ENCODE measurements at regions not wholly inside any gene's neighbourhood (a gene's known extent, or its start where the extent isn't known, plus 50 kb on each side); places are given as distances from the start of the nearest gene placed in this dataset.

GRCh38 chr9:105860516-105860915 is 166.2 kb downstream of the TMEM38B start:
- DNase-seq (ENCODE audit: low read depth in 4 of 4, low spot score in 3 of 4) = no peak

DNA sequence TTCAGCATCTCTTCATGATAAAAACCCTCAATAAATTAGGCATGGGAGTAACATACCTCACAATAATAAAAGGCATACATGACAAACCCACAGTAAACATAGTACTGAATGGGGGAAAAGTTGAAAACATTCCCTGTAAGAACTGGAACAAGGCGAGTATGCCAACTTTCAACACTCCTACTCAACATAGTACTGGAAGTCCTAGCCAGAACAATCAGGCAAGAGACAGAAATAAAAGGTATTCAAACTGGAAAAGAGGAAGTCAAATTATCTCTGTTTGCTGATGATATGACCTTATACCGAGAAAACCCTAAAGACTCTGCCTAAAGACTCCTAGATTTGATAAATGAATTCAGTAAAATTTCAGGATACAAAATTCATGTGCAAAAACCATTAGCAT is 167.6 kb downstream of the TMEM38B start:
- DNase-seq (ENCODE audit: low read depth in 4 of 4, low spot score in 3 of 4) = no peak

- no peak for DNase-seq (ENCODE audit: low read depth in 4 of 4, low spot score in 3 of 4)
These were observed 170.0 kb downstream of the TMEM38B start for GRCh38 chr9:105864248-105864898.

DNA sequence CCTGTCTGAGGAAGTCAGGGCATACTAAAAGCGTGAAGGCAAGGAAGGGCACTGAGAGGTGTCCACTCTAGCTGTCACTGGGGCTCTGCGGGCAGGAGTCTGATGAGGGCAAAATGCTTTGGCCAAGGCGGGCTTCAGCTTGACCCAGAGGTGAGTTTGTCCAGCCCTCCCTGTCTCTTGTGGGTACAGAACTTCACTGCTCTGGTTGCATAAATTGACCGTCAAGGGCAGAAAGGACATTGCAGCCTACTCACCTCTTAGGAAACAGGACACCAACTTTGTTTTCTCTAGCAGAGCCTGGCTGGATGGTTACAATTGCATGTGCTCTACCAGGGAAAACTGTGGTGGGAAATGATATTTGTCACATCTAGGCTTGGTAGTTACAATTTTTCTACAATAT is 170.9 kb downstream of the TMEM38B start:
- no peak for DNase-seq (ENCODE audit: low read depth in 4 of 4, low spot score in 3 of 4)

DNA sequence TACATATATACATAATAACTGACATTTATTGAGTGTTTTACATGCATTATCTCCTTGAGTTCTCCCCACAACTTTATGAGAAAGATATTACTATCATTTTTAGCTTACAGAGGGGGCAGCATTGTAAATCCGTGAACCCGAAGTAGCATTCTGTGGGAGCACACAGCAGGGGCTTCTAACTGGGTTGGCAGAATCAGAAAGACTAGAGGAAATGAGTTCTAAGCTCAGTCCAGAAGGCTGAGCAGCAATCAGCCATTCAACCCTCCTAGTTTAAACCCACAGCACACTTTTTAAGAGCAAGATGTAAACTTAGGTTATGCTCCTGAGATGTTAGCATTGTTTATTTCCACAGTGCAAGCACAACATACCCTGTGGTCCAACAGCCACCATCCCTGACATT is 177.2 kb downstream of the TMEM38B start:
- no peak for DNase-seq (ENCODE audit: low read depth in 4 of 4, low spot score in 3 of 4)

- no peak for DNase-seq (ENCODE audit: low read depth in 4 of 4, low spot score in 3 of 4)
These were observed 179.5 kb downstream of the TMEM38B start for GRCh38 chr9:105873801-105874200.

DNA sequence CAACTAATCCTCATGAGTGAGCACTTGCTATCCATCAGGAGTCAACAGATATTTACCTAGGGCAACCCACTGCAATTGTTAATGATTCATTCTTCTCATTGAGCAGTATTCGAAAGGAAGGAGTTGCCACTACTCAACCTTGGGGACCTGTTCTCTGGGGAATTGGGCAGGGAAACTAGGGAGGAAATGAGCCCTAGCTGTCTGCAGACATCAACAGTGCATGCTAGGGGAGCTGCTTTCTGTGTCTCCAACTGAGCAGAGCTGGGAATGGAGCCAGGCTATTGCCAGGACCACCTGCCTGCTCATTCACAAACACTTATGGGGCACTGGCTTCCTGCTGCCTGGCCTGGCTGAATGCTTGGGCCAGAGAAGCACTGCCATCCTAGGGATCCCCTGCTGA is 183.4 kb downstream of the TMEM38B start:
- DNase-seq (ENCODE audit: low read depth in 4 of 4, low spot score in 3 of 4) = no peak

DNA sequence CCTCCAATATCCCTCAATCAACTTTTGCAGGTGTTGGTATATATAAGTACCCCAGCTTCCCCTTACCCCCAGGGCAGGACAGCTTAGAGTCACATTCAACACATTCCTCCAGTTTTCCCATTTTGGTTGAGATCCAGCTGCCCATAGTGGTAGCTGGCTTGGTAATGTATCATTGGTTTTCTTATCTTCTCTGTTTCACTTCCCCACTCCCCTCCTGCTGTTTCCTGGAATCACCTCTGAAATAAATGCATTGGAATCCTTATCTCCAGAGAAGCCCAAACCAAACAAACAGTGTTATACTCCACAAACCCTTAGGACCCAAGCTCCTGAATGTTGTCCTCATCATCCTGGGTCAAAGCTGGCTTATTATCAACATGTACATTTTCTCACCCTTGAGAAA is 184.8 kb downstream of the TMEM38B start:
- DNase-seq (ENCODE audit: low read depth in 4 of 4, low spot score in 3 of 4) = no peak

- DNase-seq (ENCODE audit: low read depth in 4 of 4, low spot score in 3 of 4) = no peak
These were observed 186.2 kb downstream of the TMEM38B start for GRCh38 chr9:105880517-105880916.

GRCh38 chr9:105881021-105881420 is 186.7 kb downstream of the TMEM38B start:
- no peak for DNase-seq (ENCODE audit: low read depth in 4 of 4, low spot score in 3 of 4)

DNA sequence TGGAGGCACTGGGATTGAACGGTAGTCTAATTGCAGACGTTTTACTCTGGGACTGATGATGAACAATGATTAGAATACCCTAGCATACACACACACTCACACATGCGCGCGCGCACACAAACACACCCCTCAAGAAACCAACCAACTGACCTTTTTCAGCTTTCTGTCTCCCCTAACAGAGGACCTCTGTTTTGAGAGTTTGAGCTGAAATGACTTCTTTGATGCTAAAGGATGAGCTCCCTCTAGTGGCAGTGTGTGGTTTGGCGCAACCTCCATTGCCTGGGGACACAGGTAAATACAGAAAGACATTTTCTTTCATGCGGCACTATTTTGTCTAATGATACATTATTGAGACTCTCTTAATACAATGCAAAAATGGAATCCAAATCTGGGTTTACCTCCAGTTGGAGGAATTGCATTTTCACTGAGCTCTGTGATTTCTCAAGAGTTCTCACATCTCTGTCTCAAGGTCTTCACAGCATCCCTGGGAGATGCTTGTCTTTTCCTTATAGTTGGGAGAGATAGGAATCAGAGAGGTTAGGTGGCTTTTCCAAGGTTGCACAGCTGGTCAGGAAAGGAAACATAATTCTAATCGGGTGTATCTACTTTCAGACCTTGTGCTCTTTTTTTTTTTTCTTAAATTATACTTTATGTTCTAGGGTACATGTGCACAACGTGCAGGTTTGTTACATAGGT is 187.5 kb downstream of the TMEM38B start:
- peak in 3 of 4 donors; percentile 20 to 41 (median 37) for DNase-seq (ENCODE audit: low read depth in 4 of 4, low spot score in 3 of 4)

- no peak for DNase-seq (ENCODE audit: low read depth in 4 of 4, low spot score in 3 of 4)
These were observed 189.5 kb downstream of the TMEM38B start for GRCh38 chr9:105883847-105884246.

DNA sequence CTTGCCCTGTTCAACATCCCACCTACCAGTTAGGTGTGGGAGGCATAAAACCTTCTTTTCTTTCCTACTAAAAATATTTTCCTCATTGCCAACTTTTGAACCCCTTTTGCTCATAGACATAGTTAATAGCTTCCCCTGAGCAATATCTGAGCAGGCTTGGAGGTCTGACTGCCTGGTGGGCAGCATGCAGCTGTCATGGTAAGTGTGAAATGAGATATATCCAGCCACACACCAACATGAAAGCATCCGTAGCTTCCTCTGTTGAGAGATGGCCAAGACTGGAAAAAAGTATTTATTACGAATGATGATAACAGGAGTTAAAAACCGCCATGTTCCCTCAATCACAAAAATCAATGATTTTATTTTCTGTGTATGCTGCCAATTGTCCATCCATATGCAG is 190.1 kb downstream of the TMEM38B start:
- DNase-seq (ENCODE audit: low read depth in 4 of 4, low spot score in 3 of 4) = no peak

DNA sequence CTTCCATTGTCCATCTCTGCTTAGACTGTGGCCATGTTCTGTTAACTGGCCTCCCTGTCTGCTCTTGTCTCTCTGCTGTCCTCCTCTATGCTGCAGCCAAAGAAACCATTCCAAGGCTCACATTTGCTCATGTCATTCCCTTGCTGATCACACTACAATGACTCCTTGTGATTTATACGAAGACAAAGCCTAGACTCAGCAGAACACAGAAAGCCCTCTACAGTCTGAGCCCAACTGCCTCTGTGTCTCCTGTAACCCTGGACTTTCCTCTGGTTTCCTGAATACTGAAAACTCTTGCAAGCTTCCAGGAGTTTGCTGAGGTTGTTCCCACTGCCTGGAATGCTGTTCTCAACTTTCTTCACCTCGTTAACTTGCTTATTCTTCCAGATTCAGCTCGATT is 191.8 kb downstream of the TMEM38B start:
- no peak for DNase-seq (ENCODE audit: low read depth in 4 of 4, low spot score in 3 of 4)

DNA sequence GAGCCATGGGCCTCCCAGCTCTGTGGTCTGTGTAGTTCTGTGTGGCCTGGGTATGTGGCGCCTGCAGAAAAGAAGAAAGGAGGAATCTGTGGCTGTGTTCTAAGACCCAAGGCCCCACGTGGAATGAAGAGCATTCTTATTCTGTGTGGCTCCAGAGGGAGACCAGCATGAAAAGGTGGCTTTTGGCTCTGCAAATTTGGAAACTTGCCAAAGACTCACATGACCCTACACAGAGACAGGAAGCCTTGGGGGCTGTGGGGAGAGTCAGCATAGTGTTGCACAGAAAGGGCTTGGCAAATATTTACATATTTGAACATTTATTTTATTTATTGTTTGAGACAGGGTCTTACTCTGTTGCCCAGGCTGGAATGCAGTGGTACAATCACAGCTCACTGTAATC is 193.3 kb downstream of the TMEM38B start:
- DNase-seq (ENCODE audit: low read depth in 4 of 4, low spot score in 3 of 4) = no peak

DNA sequence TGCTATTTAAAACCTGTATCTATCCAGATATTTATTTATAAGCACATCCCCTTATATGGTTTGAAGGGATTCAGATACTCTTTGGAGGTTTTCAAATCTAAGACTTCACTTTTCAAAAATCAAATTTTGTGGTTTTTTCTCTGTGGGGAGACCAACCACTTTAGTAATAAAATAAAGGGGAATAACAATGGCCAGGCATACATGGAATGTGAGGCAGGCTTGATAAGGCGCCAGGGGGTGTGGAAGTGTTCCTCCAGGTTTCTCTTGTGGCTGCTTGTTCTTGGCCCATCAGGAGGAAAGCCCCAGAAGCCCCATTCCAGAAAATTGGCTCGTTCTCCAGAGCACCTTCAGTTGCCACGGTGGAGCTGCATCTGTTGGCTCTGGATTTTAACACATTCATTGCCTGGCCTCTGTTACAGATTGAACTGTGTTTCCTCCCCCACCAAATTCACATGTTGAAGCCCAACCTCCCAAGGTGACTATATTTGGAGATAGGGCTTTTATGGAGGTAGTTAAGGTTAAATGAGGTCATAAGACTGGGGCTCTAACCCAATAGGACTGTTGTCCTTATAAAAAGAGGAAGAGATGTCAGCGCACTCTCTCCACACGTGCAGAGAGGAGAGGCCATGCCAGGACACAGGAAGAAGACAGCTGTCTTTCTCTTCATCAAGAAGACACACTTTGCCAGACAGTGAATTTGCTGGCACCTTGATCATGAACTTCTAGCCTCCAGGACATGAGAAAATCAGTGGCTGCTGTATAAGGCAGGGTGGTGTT is 195.9 kb downstream of the TMEM38B start:
- no peak for DNase-seq (ENCODE audit: low read depth in 4 of 4, low spot score in 3 of 4)

DNA sequence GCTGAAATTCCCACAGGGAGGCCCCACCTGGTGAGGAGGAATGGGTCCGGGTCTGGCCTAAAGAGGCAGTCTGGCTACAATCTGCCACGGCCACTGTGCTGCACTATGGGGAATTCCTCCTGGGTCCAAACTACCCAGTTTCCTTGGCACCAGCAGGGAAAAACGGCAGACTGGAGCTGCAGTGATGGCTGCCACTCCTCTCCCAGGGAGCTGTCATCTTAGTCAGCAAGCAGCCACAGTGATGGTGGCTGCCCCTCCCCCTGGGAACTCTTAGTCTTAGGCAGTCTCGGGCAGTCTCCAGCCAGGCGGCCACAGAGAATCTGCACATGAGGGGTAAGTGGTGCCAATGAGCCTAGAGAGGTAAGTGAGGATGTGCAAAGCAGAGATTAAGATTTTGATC is 205.8 kb downstream of the TMEM38B start:
- no peak for DNase-seq (ENCODE audit: low read depth in 4 of 4, low spot score in 3 of 4)

- DNase-seq (ENCODE audit: low read depth in 4 of 4, low spot score in 3 of 4) = peak in 3 of 4 donors; percentile 44 to 56 (median 51)
These were observed 207.3 kb downstream of the TMEM38B start for GRCh38 chr9:105901514-105902109.

- no peak for DNase-seq (ENCODE audit: low read depth in 4 of 4, low spot score in 3 of 4)
These were observed 213.7 kb downstream of the TMEM38B start for GRCh38 chr9:105908069-105908468.

DNA sequence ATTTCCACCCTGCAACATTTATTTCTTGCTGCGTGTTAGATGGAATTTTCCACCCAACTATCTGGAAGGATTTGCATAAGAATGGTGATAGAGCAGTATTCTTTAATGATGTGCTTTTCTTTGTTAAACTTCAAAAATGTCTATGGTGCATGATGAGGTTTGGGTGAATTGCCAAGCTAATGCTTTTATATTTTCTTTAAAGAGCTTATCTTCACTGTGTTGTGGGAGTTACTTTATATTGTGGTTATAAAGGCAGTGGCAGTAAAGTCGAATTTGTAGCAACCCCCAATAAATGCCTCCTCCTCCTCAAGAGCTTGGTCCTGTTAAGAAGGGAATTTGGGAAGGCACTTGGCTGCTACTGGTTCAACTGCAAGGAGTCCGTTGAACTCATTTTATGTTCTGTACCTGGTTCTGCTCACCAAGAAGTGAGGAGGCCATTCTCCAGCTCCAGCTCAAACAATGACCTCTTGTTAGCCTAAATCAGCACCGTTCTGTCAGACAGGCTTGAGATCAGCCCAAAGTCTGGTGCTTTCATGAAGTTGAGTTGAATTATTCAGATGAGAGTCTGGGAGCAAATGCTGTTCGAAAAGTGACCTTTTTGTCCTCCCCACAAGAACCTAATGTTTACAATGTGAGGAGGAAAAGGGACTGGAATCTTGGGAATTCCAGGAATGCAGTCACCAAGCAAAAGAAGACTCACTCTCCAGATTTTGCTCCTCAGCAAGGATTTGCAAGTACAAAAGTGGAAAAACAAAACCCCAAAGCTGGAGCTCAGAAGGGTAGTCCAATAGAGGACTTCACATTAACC is 217.0 kb downstream of the TMEM38B start:
- DNase-seq (ENCODE audit: low read depth in 4 of 4, low spot score in 3 of 4) = no peak
